ENCODE measurements at regions not wholly inside any gene's neighbourhood (a gene's known extent, or its start where the extent isn't known, plus 50 kb on each side); places are given as distances from the start of the nearest gene placed in this dataset.

- Mint-ChIP-seq H3K4me1 (peaks cover 0 to 14% of the 10 kb centered on the region in 2 experiments; a peak in 3 of 4 replicates), H3K9me3 (peaks cover 4 to 9% of the 10 kb centered on the region in 2 experiments; a peak in 4 of 5 replicates), H3K27ac (no peak overlapping the region), H3K36me3 (ENCODE audit: insufficient read depth in 1 of 3, low read depth in 3 of 3) (peaks cover 0 to 10% (median 2%) of the 10 kb centered on the region in 3 experiments; a peak in 4 of 7 replicates), H3K4me3 (no peak overlapping the region), H3K27me3 (ENCODE audit: low read depth) (peaks cover 4% of the 10 kb centered on the region)
- H3K23ac ChIP-seq (ENCODE audit: insufficient read length, low read depth, low read length), result no peak overlapping the region
- no peak overlapping the region for H3K56ac ChIP-seq (ENCODE audit: insufficient read length, low read depth, low read length)
- H3K9me3 ChIP-seq (ENCODE audit: control insufficient read depth, low read depth, low read length), result no peaks in the 10 kb centered on the region
- H2BK120ac ChIP-seq (ENCODE audit: low read depth, low read length, poor library complexity, severe bottlenecking), result no peak overlapping the region
- H3K27me3 ChIP-seq (ENCODE audit: insufficient read depth, low read length), result no peaks in the 10 kb centered on the region
- H3K9ac ChIP-seq (ENCODE audit: extremely low read depth, insufficient read length, low read length), result no peak overlapping the region
- no peak overlapping the region for H4K5ac ChIP-seq (ENCODE audit: insufficient read length, low read depth, low read length)
- H3K4me1 ChIP-seq (ENCODE audit: insufficient read depth, low read length), result no peaks in the 10 kb centered on the region
- no peak overlapping the region for H4K91ac ChIP-seq (ENCODE audit: insufficient read length, low read depth, low read length)
- no peak overlapping the region for H3K4me2 ChIP-seq (ENCODE audit: insufficient read depth, insufficient read length, low read length)
- no peak overlapping the region for H3K27ac ChIP-seq (ENCODE audit: insufficient read length, low read depth, low read length)
- DNase-seq, result no peak
- TF ChIP-seq, protein P1, sequence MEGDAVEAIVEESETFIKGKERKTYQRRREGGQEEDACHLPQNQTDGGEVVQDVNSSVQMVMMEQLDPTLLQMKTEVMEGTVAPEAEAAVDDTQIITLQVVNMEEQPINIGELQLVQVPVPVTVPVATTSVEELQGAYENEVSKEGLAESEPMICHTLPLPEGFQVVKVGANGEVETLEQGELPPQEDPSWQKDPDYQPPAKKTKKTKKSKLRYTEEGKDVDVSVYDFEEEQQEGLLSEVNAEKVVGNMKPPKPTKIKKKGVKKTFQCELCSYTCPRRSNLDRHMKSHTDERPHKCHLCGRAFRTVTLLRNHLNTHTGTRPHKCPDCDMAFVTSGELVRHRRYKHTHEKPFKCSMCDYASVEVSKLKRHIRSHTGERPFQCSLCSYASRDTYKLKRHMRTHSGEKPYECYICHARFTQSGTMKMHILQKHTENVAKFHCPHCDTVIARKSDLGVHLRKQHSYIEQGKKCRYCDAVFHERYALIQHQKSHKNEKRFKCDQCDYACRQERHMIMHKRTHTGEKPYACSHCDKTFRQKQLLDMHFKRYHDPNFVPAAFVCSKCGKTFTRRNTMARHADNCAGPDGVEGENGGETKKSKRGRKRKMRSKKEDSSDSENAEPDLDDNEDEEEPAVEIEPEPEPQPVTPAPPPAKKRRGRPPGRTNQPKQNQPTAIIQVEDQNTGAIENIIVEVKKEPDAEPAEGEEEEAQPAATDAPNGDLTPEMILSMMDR (conservative IDR thresholded peaks at IDR 0.05), result no peak
- no peak overlapping the region for H2AK5ac ChIP-seq (ENCODE audit: insufficient read length, low read length)
- no peaks in the 10 kb centered on the region for H3K79me1 ChIP-seq (ENCODE audit: insufficient read depth, low read depth, low read length, poor library complexity, severe bottlenecking)
- H3K79me2 ChIP-seq (ENCODE audit: insufficient read depth, low read length), result no peaks in the 10 kb centered on the region
- H2AFZ ChIP-seq (ENCODE audit: low read length), result no peak overlapping the region
- no peak overlapping the region for H3K14ac ChIP-seq (ENCODE audit: insufficient read depth, low read length)
- no peak overlapping the region for H2BK5ac ChIP-seq (ENCODE audit: insufficient read length, low read length)
- no peak overlapping the region for H2BK20ac ChIP-seq (ENCODE audit: low read depth, low read length, poor library complexity, severe bottlenecking)
- no CpG with 5 or more reads among the region's 2 CpGs for WGBS (ENCODE audit: extremely low coverage, insufficient read length, low lambda C conversion rate)
- no peak overlapping the region for H2BK12ac ChIP-seq (ENCODE audit: insufficient read length, low read depth, low read length)
- no peaks in the 10 kb centered on the region for H4K20me1 ChIP-seq (ENCODE audit: control insufficient read depth, insufficient read depth, insufficient read length)
- H2BK15ac ChIP-seq (ENCODE audit: low read depth, low read length), result no peak overlapping the region
- no peak overlapping the region for H3K4ac ChIP-seq (ENCODE audit: low read depth, low read length)
- no peak overlapping the region for H3K18ac ChIP-seq (ENCODE audit: insufficient read length, low read depth, low read length)
- H4K8ac ChIP-seq (replicated peaks; ENCODE audit: insufficient read length, low read depth, low read length), result no peak overlapping the region
- H3T11ph ChIP-seq (ENCODE audit: low read length), result no peak overlapping the region
- H3K23me2 ChIP-seq (ENCODE audit: insufficient read length, low read depth, low read length, poor library complexity, severe bottlenecking), result no peaks in the 10 kb centered on the region
Measured at GRCh38 chr5:73336366-73336765, 112.2 kb downstream of the FOXD1 start.

Data from H9 (cell line).